HG03571 (cell line): ENCODE measurements at regions not wholly inside any gene's neighbourhood (a gene's known extent, or its start where the extent isn't known, plus 50 kb on each side); places are given as distances from the start of the nearest gene placed in this dataset.

Source experiments
- ATAC-seq: cut with Tn5 transposase; IDR thresholded peaks from one replicate; pipeline ENCODE4 v1.9.1; 2021; ENCODE audit not compliant: unreplicated experiment

DNA sequence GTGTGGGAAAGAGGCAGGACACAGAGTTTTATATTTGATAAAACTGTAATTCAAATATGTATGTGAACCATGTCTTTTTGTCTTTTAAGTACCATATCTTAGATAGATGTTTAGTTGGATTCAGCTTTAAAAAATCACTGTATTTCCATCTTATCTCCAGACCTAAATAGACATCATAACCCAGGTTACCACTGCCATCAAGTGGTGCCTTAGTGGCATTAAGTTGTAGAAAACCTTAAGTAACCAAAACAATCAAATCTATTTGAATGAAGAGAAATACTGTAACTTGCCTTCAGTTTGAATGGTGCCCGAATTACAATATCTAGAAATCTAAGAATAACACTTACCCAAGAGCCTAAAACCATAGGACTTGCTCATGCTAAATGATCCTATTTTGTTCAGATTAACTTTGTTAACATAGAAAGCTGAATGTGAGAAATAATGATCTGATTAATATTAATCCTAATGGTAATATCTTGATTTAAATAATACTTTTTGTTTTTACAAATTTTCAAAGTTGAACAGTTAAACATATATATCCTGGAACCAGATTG lies 92.5 kb upstream of the MAP2 start:
- no peak for ATAC-seq

DNA sequence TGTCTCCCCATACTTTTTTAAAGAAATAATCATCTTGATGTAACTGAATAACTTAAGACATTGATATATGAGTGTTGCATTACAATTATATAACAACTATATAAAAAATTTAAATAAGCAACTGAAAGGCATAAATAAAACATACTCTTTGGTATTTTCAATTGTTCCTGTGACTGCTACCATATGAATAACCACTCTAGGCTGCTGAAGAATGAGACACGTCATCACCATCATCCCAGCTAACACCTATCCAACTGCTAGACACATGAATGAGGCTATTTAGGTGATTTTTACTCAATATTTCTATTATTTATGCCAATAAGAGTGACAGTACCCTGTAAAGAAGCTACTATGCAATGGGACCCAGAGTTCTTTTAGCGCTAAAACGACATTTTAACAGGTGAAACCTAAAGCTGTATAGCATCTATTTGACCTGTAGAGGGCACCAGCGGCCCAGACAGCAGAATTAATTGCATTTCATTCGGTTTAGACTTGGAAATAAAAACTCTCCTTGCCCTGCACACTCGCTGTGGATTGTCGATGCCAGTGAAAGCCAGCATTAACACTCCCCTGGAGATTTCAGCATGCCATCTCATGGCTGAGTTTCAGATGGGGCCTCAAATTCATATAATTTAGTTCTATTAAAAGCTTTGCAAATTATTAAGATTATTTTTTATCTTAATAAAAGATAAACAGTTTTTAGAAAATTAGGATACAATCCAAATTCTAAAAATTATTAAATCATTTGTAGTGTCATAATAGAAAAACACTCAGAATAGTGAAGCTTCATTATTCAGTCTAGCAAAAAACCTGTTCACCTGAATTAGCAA lies 89.4 kb upstream of the MAP2 start:
- peak; percentile 78 for ATAC-seq

DNA sequence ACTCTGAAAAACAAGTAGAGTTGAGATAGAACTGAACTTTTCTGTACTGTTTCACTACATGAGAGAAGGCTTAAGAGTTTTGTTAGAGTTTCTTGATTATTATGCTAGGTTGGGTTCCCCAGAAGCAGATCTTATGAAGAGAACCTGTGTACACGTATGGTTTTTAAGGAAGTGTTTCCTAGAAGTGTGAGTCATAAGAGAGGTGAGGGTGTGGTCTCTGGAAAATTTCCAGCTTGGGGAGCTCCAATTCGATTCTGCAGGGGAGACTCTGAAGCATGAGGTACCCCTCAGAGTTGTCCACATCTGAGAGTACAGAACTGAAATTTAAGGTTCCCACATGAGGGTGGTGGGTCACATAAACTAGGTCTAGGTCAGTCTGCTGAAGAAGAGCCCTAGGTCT lies 83.3 kb upstream of the MAP2 start:
- no peak for ATAC-seq

DNA sequence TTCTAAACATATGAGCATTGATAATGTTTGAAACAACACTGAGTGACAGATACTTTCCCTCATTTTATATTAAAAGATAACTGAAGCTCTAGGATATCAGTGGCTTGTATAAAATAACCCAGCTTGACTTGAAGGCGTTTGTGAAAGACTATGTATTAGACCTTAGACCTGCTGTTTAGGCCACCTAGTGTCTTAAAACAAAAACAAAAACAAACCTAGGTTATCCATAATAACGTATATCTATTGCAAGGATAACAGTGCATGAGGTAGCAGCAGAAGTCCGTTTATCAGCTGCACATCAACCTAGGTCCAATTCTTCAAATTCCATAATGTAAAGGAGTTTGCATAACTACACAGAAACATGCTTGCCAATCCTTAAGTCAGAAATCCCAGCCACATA lies 79.5 kb upstream of the MAP2 start:
- ATAC-seq, result no peak

DNA sequence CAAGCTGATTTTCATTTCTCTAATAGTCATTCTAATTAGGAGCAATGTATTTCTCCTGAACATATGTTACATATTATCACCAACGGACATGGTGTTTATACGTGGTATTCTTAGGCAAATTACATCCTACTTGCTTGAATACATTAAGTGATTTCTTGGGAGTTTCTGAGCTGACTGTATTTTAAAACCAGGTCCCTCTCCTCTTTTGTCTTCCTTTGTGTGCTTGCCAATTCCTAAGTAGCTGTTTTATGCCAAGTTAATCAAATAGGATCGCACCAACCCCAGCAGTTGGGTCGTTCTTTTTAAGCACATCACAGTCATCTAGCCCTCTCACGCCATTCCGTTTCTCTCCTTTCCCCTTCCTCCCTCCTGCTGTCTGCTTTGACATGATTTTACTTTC lies 75.4 kb upstream of the MAP2 start:
- no peak for ATAC-seq

DNA sequence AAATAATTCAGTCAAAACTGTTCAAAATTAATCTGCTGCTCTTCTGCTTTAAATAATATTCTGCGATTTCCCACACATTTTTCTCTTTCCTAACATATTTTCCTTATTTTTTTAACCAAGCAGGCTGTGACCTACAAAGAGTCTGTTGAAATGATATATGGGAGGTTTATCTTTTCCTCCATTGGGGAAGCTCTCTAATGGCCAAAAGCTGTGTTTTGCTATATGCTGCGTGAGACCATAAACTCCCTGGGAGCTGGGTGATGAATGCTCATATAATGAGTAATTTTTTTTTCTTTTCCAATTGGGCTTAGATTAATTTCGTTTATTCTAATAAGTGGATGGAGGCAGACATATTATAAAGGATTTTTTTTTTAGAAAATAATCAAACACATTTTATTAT lies 72.2 kb upstream of the MAP2 start:
- ATAC-seq, result no peak

DNA sequence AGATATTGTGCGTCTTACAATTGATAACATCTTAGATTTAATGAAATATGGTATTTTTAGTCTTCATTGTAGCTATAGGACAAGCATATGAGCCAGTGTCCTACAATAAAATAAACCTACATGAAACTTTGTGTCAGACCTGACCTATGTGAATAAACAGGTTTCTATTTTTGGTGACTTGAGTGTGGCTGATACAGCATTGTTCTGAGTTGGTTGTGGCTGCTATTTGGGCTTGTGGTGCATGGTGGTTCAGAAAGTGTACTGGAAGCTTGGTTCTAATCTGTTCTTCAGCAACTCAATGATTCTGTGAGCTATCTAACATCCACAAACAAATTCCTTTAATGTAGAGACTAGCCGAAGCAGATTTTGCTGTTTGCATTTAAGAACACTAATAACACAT lies 64.9 kb upstream of the MAP2 start:
- ATAC-seq, result no peak

DNA sequence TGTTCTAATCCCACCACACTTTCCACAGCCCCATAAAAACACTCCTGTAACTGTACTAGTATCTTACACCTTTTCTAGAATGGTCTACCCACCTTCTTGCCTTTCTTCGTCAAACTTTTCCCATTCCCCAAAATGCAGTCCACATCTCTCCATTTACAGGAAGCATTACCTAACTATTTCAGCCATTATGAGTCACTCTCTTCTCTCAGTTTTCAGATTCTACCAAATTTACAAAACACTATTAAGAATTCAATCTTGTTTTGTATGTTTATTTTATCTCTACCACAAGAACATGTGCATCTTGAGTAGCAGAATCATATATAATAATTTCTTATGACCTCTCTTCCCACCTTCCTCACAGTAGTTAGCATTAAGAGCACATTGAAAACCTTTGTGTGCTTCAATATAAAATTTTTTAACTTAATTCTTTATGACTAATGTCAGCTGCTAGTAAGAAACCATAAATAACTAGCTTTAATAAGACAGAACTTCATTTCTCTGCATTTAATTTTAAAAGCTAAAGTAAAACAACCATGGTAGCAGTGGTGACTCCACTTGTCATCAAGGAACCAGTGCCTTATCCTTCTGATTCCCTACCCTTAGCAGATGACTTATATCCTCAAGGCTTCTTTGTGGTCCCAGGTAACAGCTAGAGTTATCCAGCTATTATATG lies 56.6 kb upstream of the MAP2 start:
- ATAC-seq, result no peak

DNA sequence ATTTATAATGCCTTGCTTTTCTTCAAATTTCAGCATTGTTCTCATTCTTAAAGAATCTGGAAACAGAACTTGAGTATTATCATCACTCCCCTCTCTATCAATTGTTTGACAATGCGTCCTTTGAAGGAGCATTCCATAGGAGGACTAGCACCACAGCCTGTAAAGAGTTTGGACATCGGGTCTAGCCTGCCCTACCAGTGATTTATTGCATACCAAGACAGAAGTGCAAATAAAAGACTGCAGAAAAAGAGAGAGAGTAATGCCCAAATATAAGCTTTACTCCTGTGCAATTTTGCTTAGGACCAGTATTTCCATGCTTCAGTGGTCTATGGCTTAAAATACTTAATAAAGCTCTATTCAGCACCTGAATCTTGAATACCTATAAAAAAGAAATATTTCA lies 55.4 kb upstream of the MAP2 start:
- no peak for ATAC-seq

DNA sequence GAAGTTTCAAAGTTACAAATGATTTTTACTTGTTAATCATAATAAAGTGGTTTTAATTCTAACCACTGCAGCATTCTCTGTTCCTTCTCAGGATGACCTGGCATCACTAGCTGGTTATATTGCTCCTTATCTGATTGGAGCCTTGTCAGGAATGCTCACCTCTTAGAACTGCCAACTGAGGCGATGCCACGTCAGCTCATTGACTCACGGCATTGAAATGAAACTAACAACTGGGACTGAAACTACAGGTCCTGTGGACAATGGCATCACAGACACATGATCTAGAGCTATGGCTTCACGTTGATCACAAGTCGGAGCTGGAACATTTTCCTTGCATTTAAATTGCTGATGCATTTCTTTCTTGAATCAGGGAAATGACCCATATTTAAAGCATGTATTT lies 54.9 kb upstream of the MAP2 start:
- no peak for ATAC-seq

DNA sequence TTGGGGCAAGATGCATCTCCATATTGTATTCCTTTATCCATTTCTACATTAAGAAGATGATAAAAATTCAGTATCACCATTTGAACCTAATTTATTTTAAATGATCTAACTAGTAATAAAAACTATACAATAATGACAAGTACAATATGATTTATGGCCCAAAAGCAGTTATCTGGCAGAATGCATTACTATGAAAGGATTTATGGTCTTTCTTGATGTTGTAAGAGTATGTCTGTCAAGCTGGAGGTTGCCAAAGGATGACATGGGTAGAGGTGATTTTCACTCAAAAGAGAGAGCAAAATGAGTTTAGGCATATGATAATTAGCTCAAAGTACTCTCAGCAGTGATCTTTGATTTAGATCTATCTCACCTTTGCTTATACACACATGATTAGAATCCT lies 54.2 kb upstream of the MAP2 start:
- no peak for ATAC-seq

DNA sequence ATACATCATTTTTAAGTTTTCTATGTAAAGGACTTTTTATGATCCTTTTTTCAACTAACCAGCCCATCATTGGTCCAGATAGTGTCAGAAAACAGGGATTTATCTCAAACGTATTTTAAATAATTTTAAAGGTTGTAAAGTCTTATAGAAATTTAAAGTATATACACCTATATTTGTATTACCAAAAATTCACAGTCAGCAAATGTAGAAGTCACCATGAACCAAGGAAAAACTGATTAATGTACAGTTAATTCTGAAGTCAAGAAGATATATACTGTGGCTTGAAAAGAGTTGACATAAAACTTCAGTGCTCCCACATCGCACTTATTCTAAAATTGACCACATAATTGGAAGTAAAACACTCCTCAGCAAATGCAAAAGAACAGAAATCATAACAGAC lies 52.4 kb upstream of the MAP2 start:
- ATAC-seq, result no peak
